ENCODE measurements at regions not wholly inside any gene's neighbourhood (a gene's known extent, or its start where the extent isn't known, plus 50 kb on each side); places are given as distances from the start of the nearest gene placed in this dataset.

DNA sequence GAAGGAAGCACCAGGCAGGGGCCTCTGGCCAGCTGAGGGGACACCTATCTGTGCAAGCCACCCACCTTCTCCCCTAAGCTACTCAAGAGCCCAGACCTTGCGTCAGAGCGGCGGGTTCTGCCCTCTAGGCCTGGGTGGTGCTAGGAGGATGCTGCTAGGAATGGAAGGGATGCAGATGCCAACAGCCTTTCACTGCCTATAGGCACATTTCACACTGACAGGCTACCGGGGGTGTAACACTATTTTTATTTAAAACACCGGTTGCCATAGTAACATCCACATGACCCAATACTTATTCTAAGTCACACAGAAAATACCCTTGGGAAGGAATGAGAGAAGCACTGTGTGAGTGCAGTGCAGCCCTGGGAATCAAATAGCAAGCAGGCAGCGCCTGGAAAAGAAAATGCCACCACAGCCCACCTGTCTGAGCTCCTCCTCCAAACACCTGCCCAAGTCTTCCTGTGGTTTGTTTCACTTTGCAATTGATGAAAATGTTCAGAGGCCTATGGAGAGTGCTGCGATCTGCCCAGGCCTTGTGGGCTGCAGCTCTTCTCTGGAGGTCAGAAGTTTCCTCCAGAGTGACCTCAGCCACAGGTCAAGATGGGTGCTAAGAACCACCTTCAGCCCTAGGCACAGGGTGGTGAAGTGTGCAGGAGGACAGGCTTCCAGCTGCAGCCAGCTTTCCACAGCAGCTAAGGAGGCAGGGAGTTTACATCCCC is 113.5 kb upstream of the TOPAZ1 start:
- no peak for TF ChIP-seq EZH2 (IDR thresholded peaks at IDR 0.05; ENCODE audit: insufficient read depth, poor library complexity, severe bottlenecking)
- no peak for TF ChIP-seq EZH2phosphoT487 (IDR thresholded peaks at IDR 0.05; ENCODE audit: insufficient read depth, low read depth)

Data from GM23248 (cell line).